HepG2 (cell line): ENCODE measurements at regions not wholly inside any gene's neighbourhood (a gene's known extent, or its start where the extent isn't known, plus 50 kb on each side); places are given as distances from the start of the nearest gene placed in this dataset.

Experiments
- ATAC-seq: fragments of 200-7000 bp; cut with Tn5 transposase; 3 replicates; pipeline ENCODE4 v1.9.1; 2020; ENCODE audit warnings: mild to moderate bottlenecking, moderate library complexity
- BruUV-seq: library from RNA; stranded (reverse); fragments of 400-500 nt; replicated peaks from 2 replicates; lab custom pipeline; 2021; lab: Mats Ljungman, UMichigan
- CTCF ChIA-PET: fragments of 300-600 bp; formaldehyde crosslinking; extraction: SDS; loops from one replicate; lab custom pipeline; 2021; ENCODE audit warnings: low total read pairs, inconsistent platforms, low intra/inter-chr PET ratio; lab: Yijun Ruan, JAX
- POLR2A ChIA-PET: fragments of 350-600 bp; sonication (Branson Sonifier 250); formaldehyde crosslinking; loops from one replicate; lab custom pipeline; 2020; ENCODE audit warnings: antibody characterized with exemption, inconsistent platforms; lab: Yijun Ruan, JAX
- DNase-seq: peaks from one replicate; pipeline ENCODE4 v3.0.0-alpha.2; 2015; ENCODE audit warnings: low spot score
- FAIRE-seq: peaks from 3 replicates; lab custom pipeline; 2011; peaks lifted over from hg19 to GRCh38; lab: Jason Lieb, UNC
- H2AFZ ChIP-seq: one replicate; pipeline ENCODE4 v1.6.1; 2011; ENCODE audit warnings: low read length, inconsistent platforms
- H3K27ac ChIP-seq: fragments of 300-600 bp; 3 replicates; pipeline ENCODE4 v1.8.0; 2011; ENCODE audit warnings: mixed run types, mild to moderate bottlenecking, mixed read lengths, low read length, inconsistent platforms; ENCODE audit not compliant: insufficient read depth; ENCODE audit errors: extremely low read length
- H3K27me3 ChIP-seq, 2 experiments: fragments of 200-600 bp in 1 of 2; 2 replicates in 1 of 2; 3 replicates in 1 of 2; pipeline versions ENCODE4 v1.6.0 to v1.8.0; 2011; ENCODE audit warnings: low read length in 2 of 2, mild to moderate bottlenecking in 2 of 2, moderate library complexity in 2 of 2, inconsistent platforms in 1 of 2; ENCODE audit not compliant: insufficient read depth in 2 of 2, control insufficient read depth in 1 of 2
- H3K36me3 ChIP-seq, 2 experiments: fragments of 200-600 bp in 1 of 2; replicated peaks in 1 of 2; 2 replicates in 1 of 2; 3 replicates in 1 of 2; pipeline versions ENCODE4 v1.5.1 to v1.8.0; 2011; ENCODE audit warnings: low read length in 2 of 2, inconsistent platforms in 1 of 2; ENCODE audit not compliant: insufficient read depth in 2 of 2, control insufficient read depth in 1 of 2
- H3K4me1 ChIP-seq: 2 replicates; pipeline ENCODE4 v1.5.1; 2012; ENCODE audit warnings: low read length, inconsistent platforms; ENCODE audit not compliant: insufficient read depth
- H3K4me2 ChIP-seq: 2 replicates; pipeline ENCODE4 v1.6.0; 2011; ENCODE audit warnings: low read depth, low read length, inconsistent platforms
- H3K4me3 ChIP-seq, 3 experiments: fragments of 200-600 bp in 1 of 3; sonication (generic), shearing (Covaris generic) in 1 of 3; replicated peaks in 1 of 3; 2 replicates each; pipeline ENCODE4 v1.5.1; 2011 to 2016; ENCODE audit warnings: low read length in 3 of 3, inconsistent platforms in 2 of 3, low read depth in 2 of 3, mild to moderate bottlenecking in 2 of 3, control low read depth in 1 of 3, mixed read lengths in 1 of 3; ENCODE audit not compliant: insufficient read depth in 1 of 3
- H3K79me2 ChIP-seq: one replicate; pipeline ENCODE4 v1.6.1; 2011; ENCODE audit warnings: low read length, inconsistent platforms; ENCODE audit not compliant: insufficient read depth
- H3K9ac ChIP-seq: 2 replicates; pipeline ENCODE4 v1.6.0; 2011; ENCODE audit warnings: mild to moderate bottlenecking, low read depth, low read length, inconsistent platforms; ENCODE audit not compliant: insufficient read depth
- H3K9me3 ChIP-seq: 2 replicates; pipeline ENCODE4 v1.5.1; 2012; ENCODE audit warnings: mild to moderate bottlenecking, low read length
- H4K20me1 ChIP-seq: 2 replicates; pipeline ENCODE4 v1.6.0; 2011; ENCODE audit warnings: inconsistent platforms, mild to moderate bottlenecking, low read length, moderate library complexity; ENCODE audit not compliant: insufficient read depth
- ARID4A ChIP-seq: sonication (generic); formaldehyde crosslinking; IDR thresholded peaks from 2 replicates; pipeline ENCODE4 v1.5.0; 2020; ENCODE audit warnings: mild to moderate bottlenecking, missing genetic modification reagents, borderline replicate concordance
- HDAC1 ChIP-seq: sonication (generic); formaldehyde crosslinking; IDR thresholded peaks from 2 replicates; pipeline ENCODE4 v1.5.1; 2020; ENCODE audit warnings: mild to moderate bottlenecking, missing genetic modification reagents
- HINFP ChIP-seq: sonication (generic); formaldehyde crosslinking; IDR thresholded peaks from 2 replicates; pipeline ENCODE4 v1.4.0; 2020; ENCODE audit warnings: low read depth, mild to moderate bottlenecking, missing genetic modification reagents
- NR0B2 ChIP-seq: sonication (generic); formaldehyde crosslinking; IDR thresholded peaks from 2 replicates; pipeline ENCODE4 v1.4.0; 2020; ENCODE audit warnings: mild to moderate bottlenecking, missing genetic modification reagents
- PHB2 ChIP-seq: fragments of 450-650 bp; IDR thresholded peaks from 2 replicates; pipeline ENCODE4 v1.6.1; 2018; ENCODE audit not compliant: partially characterized antibody
- RBM39 ChIP-seq: fragments of 200-400 bp; formaldehyde crosslinking; IDR thresholded peaks from one replicate; pipeline ENCODE4 v1.6.1; 2018; ENCODE audit warnings: antibody characterized with exemption, mild to moderate bottlenecking, low read depth, low read length; ENCODE audit not compliant: poor library complexity, severe bottlenecking
- RELA ChIP-seq: sonication (generic); formaldehyde crosslinking; IDR thresholded peaks from 2 replicates; pipeline ENCODE4 v1.4.0; 2020; ENCODE audit warnings: missing genetic modification reagents
- RFX3 ChIP-seq: IDR thresholded peaks from 2 replicates; pipeline ENCODE4 v1.6.1; 2016; ENCODE audit warnings: missing biosample characterization, missing genetic modification reagents
- ZNF205 ChIP-seq: IDR thresholded peaks from 2 replicates; pipeline ENCODE4 v1.6.1; 2018; ENCODE audit warnings: missing biosample characterization, missing genetic modification reagents
- ZNF432 ChIP-seq: sonication (generic); formaldehyde crosslinking; IDR thresholded peaks from 2 replicates; pipeline ENCODE4 v1.5.0; 2020; ENCODE audit warnings: missing genetic modification reagents, mild to moderate bottlenecking, borderline replicate concordance
- ZNF597 ChIP-seq: sonication (generic); formaldehyde crosslinking; IDR thresholded peaks from 2 replicates; pipeline ENCODE4 v1.5.0; 2020; ENCODE audit warnings: missing genetic modification reagents
- WGBS: methylation state at CpG from one replicate; pipeline ENCODE4 v1.1.6; 2017; ENCODE audit warnings: low lambda C conversion rate; 5-methylcytosine and 5-hydroxymethylcytosine counted together
- in situ Hi-C: cut with HindIII; loops from 2 replicates; pipeline ENCODE4 v1.10.0; 2017; ENCODE audit warnings: low pct_unique_long_range_greater_than_20kb; ENCODE audit not compliant: extremely low pct_ligation_motif_present
- intact Hi-C: fragments of 100-400 bp; cut with micrococcal nuclease; formaldehyde crosslinking; loops from one replicate; pipeline ENCODE4 v1.10.0; 2022; ENCODE audit not compliant: unreplicated experiment

GRCh38 chr13:103306163-103306562 lies 239.9 kb upstream of the SLC10A2 start:
- Histone ChIP-seq H3K27ac (no peak overlapping the region), H2AFZ (no peak overlapping the region), H3K4me2 (no peak overlapping the region), H3K9me3 (peaks cover 52% of the 10 kb centered on the region), H4K20me1 (no peaks in the 10 kb centered on the region), H3K36me3 (no peaks in the 10 kb centered on the region), H3K4me1 (no peaks in the 10 kb centered on the region), H3K27me3 (no peaks in the 10 kb centered on the region)
- in situ Hi-C loops (no loop called here), intact Hi-C loops (no loop called here)
- DNase-seq (no peak), FAIRE-seq (no peak)
- CTCF ChIA-PET = no interaction called here
- POLR2A ChIA-PET = no interaction called here
- no peak for TF ChIP-seq PHB2
- TF ChIP-seq ZNF432 (CRISPR knock-in tag) = no peak
- TF ChIP-seq, all 625 proteins: peak for 0
- Histone ChIP-seq H3K9ac (no peak overlapping the region), H3K4me3 (no peak overlapping the region), H3K79me2 (no peaks in the 10 kb centered on the region)
- ATAC-seq = no peak
- BruUV-seq = no TSS peak
- WGBS = 42% methylated on average over 7 of the region's 7 CpGs

GRCh38 chr13:103303078-103303651 lies 236.9 kb upstream of the SLC10A2 start:
- no peak for ATAC-seq
- no peak overlapping the region for H3K27ac ChIP-seq
- WGBS = under 1% methylated on average over 4 of the region's 4 CpGs
- no peak overlapping the region for H2AFZ ChIP-seq
- no peak overlapping the region for H3K9ac ChIP-seq
- DNase-seq = no peak
- no peaks in the 10 kb centered on the region for H3K79me2 ChIP-seq
- in situ Hi-C loops (no loop called here), intact Hi-C loops (no loop called here)
- H3K4me2 ChIP-seq = no peak overlapping the region
- ChIA-PET CTCF (no interaction called here), POLR2A (no interaction called here)
- H3K36me3 ChIP-seq = no peaks in the 10 kb centered on the region
- H3K4me1 ChIP-seq = no peaks in the 10 kb centered on the region
- H3K4me3 ChIP-seq = no peak overlapping the region
- H3K27me3 ChIP-seq = no peaks in the 10 kb centered on the region
- H3K9me3 ChIP-seq = peaks cover 43% of the 10 kb centered on the region
- no TSS peak for BruUV-seq
- no peaks in the 10 kb centered on the region for H4K20me1 ChIP-seq
- no peak for FAIRE-seq
- TF ChIP-seq ARID4A (CRISPR knock-in tag) = no peak
- TF ChIP-seq ZNF597 = no peak
- no peak for TF ChIP-seq RELA
- TF ChIP-seq HDAC1 = no peak
- TF ChIP-seq RFX3 = no peak
- TF ChIP-seq NR0B2 (CRISPR knock-in tag) = no peak
- TF ChIP-seq RBM39 = no peak
- TF ChIP-seq ZNF205 (CRISPR knock-in tag) = no peak
- TF ChIP-seq HINFP = no peak
